Astrocyte (in vitro differentiated cells and primary cell): ENCODE measurements at regions not wholly inside any gene's neighbourhood (a gene's known extent, or its start where the extent isn't known, plus 50 kb on each side); places are given as distances from the start of the nearest gene placed in this dataset.

Experiments used
- DNase-seq: peaks from one replicate; pipeline ENCODE4 v3.0.0-alpha.2; 2010; ENCODE audit warnings: low read depth
- FAIRE-seq: peaks from 2 replicates; lab custom pipeline; 2011; peaks lifted over from hg19 to GRCh38; lab: Jason Lieb, UNC
- H2AFZ ChIP-seq: 2 replicates; pipeline ENCODE4 v1.6.0; 2012; ENCODE audit warnings: low read depth, low read length, inconsistent platforms
- H3K27ac ChIP-seq: 2 replicates; pipeline ENCODE4 v1.5.1; 2011; ENCODE audit warnings: low read depth, low read length, inconsistent platforms
- H3K27me3 ChIP-seq: 2 replicates; pipeline ENCODE4 v1.6.0; 2011; ENCODE audit warnings: low read length, inconsistent platforms; ENCODE audit not compliant: insufficient read depth
- H3K36me3 ChIP-seq: 2 replicates; pipeline ENCODE4 v1.5.1; 2011; ENCODE audit warnings: low read length, inconsistent platforms; ENCODE audit not compliant: insufficient read depth
- H3K4me1 ChIP-seq: 2 replicates; pipeline ENCODE4 v1.5.1; 2011; ENCODE audit warnings: low read length, inconsistent platforms; ENCODE audit not compliant: insufficient read depth
- H3K4me2 ChIP-seq: 2 replicates; pipeline ENCODE4 v1.6.0; 2012; ENCODE audit warnings: low read length, inconsistent platforms
- H3K4me3 ChIP-seq: 2 replicates; pipeline ENCODE4 v1.5.1; 2011; ENCODE audit warnings: low read depth, mild to moderate bottlenecking, low read length, inconsistent platforms; ENCODE audit not compliant: insufficient read depth
- H3K79me2 ChIP-seq: 2 replicates; pipeline ENCODE4 v1.6.0; 2012; ENCODE audit warnings: mild to moderate bottlenecking, low read length, inconsistent platforms; ENCODE audit not compliant: insufficient read depth
- H3K9ac ChIP-seq: 2 replicates; pipeline ENCODE4 v1.6.0; 2012; ENCODE audit warnings: mild to moderate bottlenecking, low read length, inconsistent platforms
- H3K9me3 ChIP-seq: 2 replicates; pipeline ENCODE4 v1.5.1; 2012; ENCODE audit warnings: low read depth, mild to moderate bottlenecking, low read length, inconsistent platforms; ENCODE audit not compliant: insufficient read depth
- H4K20me1 ChIP-seq: 2 replicates; pipeline ENCODE4 v1.6.0; 2012; ENCODE audit warnings: low read length, inconsistent platforms; ENCODE audit not compliant: insufficient read depth
- H3K27ac Mint-ChIP-seq: one replicate; pipeline ENCODE4 v1.8.0; 2021; ENCODE audit warnings: mild to moderate bottlenecking, mixed read lengths; ENCODE audit not compliant: unreplicated experiment
- H3K27me3 Mint-ChIP-seq: one replicate; pipeline ENCODE4 v1.8.0; 2021; ENCODE audit warnings: low read depth, mixed read lengths; ENCODE audit not compliant: unreplicated experiment
- H3K36me3 Mint-ChIP-seq: one replicate; pipeline ENCODE4 v1.8.0; 2021; ENCODE audit warnings: low read depth, mixed read lengths; ENCODE audit not compliant: unreplicated experiment
- H3K4me1 Mint-ChIP-seq: one replicate; pipeline ENCODE4 v1.8.0; 2021; ENCODE audit warnings: low read depth, mixed read lengths; ENCODE audit not compliant: unreplicated experiment
- H3K4me3 Mint-ChIP-seq: one replicate; pipeline ENCODE4 v1.8.0; 2021; ENCODE audit warnings: mild to moderate bottlenecking, moderate library complexity, mixed read lengths; ENCODE audit not compliant: unreplicated experiment
- H3K9me3 Mint-ChIP-seq: one replicate; pipeline ENCODE4 v1.8.0; 2021; ENCODE audit warnings: mild to moderate bottlenecking, mixed read lengths; ENCODE audit not compliant: unreplicated experiment
- CTCF ChIP-seq: IDR thresholded peaks from 2 replicates; pipeline ENCODE4 v1.5.1; 2011; ENCODE audit warnings: low read depth, mild to moderate bottlenecking, inconsistent platforms, low read length, moderate library complexity; ENCODE audit not compliant: insufficient read depth
- EZH2 ChIP-seq: IDR thresholded peaks from 2 replicates; pipeline ENCODE4 v1.6.1; 2012; ENCODE audit warnings: mild to moderate bottlenecking, low read length, inconsistent platforms; ENCODE audit not compliant: insufficient read depth

- DNase-seq, result no peak
- peaks cover 7% of the 10 kb centered on the region for H3K9me3 ChIP-seq
- Mint-ChIP-seq H3K27ac (no peak overlapping the region), H3K27me3 (no peaks in the 10 kb centered on the region), H3K36me3 (no peaks in the 10 kb centered on the region), H3K4me1 (no peaks in the 10 kb centered on the region), H3K4me3 (no peak overlapping the region), H3K9me3 (peaks cover 5% of the 10 kb centered on the region)
- FAIRE-seq, result no peak
- no peaks in the 10 kb centered on the region for H3K36me3 ChIP-seq
- H3K27ac ChIP-seq, result no peak overlapping the region
- no peak for TF ChIP-seq EZH2
- no peak for TF ChIP-seq CTCF
- H3K4me2 ChIP-seq, result no peak overlapping the region
- H3K79me2 ChIP-seq, result no peaks in the 10 kb centered on the region
- no peak overlapping the region for H2AFZ ChIP-seq
- no peaks in the 10 kb centered on the region for H3K4me1 ChIP-seq
- H3K27me3 ChIP-seq, result no peaks in the 10 kb centered on the region
- H3K9ac ChIP-seq, result no peak overlapping the region
- H4K20me1 ChIP-seq, result no peaks in the 10 kb centered on the region
- no peak overlapping the region for H3K4me3 ChIP-seq
These were observed 2110.0 kb downstream of the PCDH7 start for GRCh38 chr4:32830160-32830559.

GRCh38 chr4:32831104-32831503, 2110.9 kb downstream of the PCDH7 start:
- H3K27me3 ChIP-seq, result no peaks in the 10 kb centered on the region
- H3K4me1 Mint-ChIP-seq, result no peaks in the 10 kb centered on the region
- no peak for TF ChIP-seq CTCF
- no peak for TF ChIP-seq EZH2

GRCh38 chr4:32840461-32841189, 2120.5 kb downstream of the PCDH7 start:
- no peak overlapping the region for H3K9ac ChIP-seq
- H3K9me3 ChIP-seq, result no peaks in the 10 kb centered on the region
- Mint-ChIP-seq H3K27me3 (no peaks in the 10 kb centered on the region), H3K36me3 (no peaks in the 10 kb centered on the region), H3K4me1 (no peaks in the 10 kb centered on the region), H3K4me3 (no peak overlapping the region), H3K27ac (no peak overlapping the region), H3K9me3 (no peaks in the 10 kb centered on the region)
- no peaks in the 10 kb centered on the region for H3K27me3 ChIP-seq
- H3K36me3 ChIP-seq, result no peaks in the 10 kb centered on the region
- no peaks in the 10 kb centered on the region for H3K79me2 ChIP-seq
- no peaks in the 10 kb centered on the region for H4K20me1 ChIP-seq
- FAIRE-seq, result no peak
- no peak overlapping the region for H2AFZ ChIP-seq
- no peak overlapping the region for H3K4me2 ChIP-seq
- TF ChIP-seq CTCF, result no peak
- no peak for TF ChIP-seq EZH2
- DNase-seq, result no peak
- no peak overlapping the region for H3K27ac ChIP-seq
- H3K4me1 ChIP-seq, result no peaks in the 10 kb centered on the region
- no peak overlapping the region for H3K4me3 ChIP-seq

More at GRCh38 chr4:32831104-32831503, 2110.9 kb downstream of the PCDH7 start:
- Histone ChIP-seq H3K4me1 (no peaks in the 10 kb centered on the region), H3K9ac (no peak overlapping the region), H3K9me3 (peaks cover 4% of the 10 kb centered on the region), H3K4me3 (no peak overlapping the region), H3K79me2 (no peaks in the 10 kb centered on the region), H3K27ac (no peak overlapping the region), H3K36me3 (no peaks in the 10 kb centered on the region), H2AFZ (no peak overlapping the region), H4K20me1 (no peaks in the 10 kb centered on the region), H3K4me2 (no peak overlapping the region)
- Mint-ChIP-seq H3K9me3 (peaks cover 5% of the 10 kb centered on the region), H3K36me3 (no peaks in the 10 kb centered on the region), H3K4me3 (no peak overlapping the region), H3K27me3 (no peaks in the 10 kb centered on the region), H3K27ac (no peak overlapping the region)
- no peak for FAIRE-seq
- DNase-seq, result no peak
